Endothelial cell of umbilical vein (primary cell): ENCODE measurements at regions not wholly inside any gene's neighbourhood (a gene's known extent, or its start where the extent isn't known, plus 50 kb on each side); places are given as distances from the start of the nearest gene placed in this dataset.

ENCODE experiments used
- BruUV-seq: library from RNA; stranded (reverse); fragments of 400-500 nt; replicated peaks from 2 replicates; lab custom pipeline; 2021; lab: Mats Ljungman, UMichigan
- CTCF ChIA-PET: fragments of 300-600, 350-600 bp; sonication (Branson Sonifier 250); formaldehyde crosslinking; loops from one replicate; lab custom pipeline; 2021; ENCODE audit warnings: antibody characterized with exemption, inconsistent platforms; lab: Charles Lee
- POLR2A ChIA-PET: fragments of 300-600, 350-600 bp; sonication (Branson Sonifier 250); formaldehyde crosslinking; loops from one replicate; lab custom pipeline; 2021; ENCODE audit warnings: antibody characterized with exemption, inconsistent platforms; lab: Charles Lee
- DNase-seq: peaks from one replicate; pipeline ENCODE4 v3.0.0-alpha.2; 2011; ENCODE audit warnings: low read depth, low spot score
- FAIRE-seq: peaks from 2 replicates; lab custom pipeline; 2011; peaks lifted over from hg19 to GRCh38; lab: Jason Lieb, UNC
- H2AFZ ChIP-seq: 2 replicates; pipeline ENCODE4 v1.6.0; 2012; ENCODE audit warnings: low read depth, low read length, control low read depth, inconsistent platforms
- H3K27ac ChIP-seq: 2 replicates; pipeline ENCODE4 v1.5.1; 2011; ENCODE audit warnings: low read depth, mild to moderate bottlenecking, control low read depth, low read length, moderate library complexity; ENCODE audit not compliant: insufficient read depth
- H3K27me3 ChIP-seq, 2 experiments: 2 replicates each; pipeline versions ENCODE4 v1.6.0 to v1.6.1; 2011; ENCODE audit warnings: low read length in 2 of 2, mixed read lengths in 1 of 2; ENCODE audit not compliant: control insufficient read depth in 2 of 2, insufficient read depth in 2 of 2
- H3K36me3 ChIP-seq, 2 experiments: 2 replicates in 1 of 2; 3 replicates in 1 of 2; pipeline ENCODE4 v1.5.1; 2011; ENCODE audit warnings: low read length in 2 of 2, mild to moderate bottlenecking in 1 of 2, moderate library complexity in 1 of 2; ENCODE audit not compliant: control insufficient read depth in 2 of 2, insufficient read depth in 2 of 2; ENCODE audit errors: extremely low read depth in 1 of 2
- H3K4me1 ChIP-seq: 3 replicates; pipeline ENCODE4 v1.5.1; 2011; ENCODE audit warnings: mild to moderate bottlenecking, low read length; ENCODE audit not compliant: control insufficient read depth, insufficient read depth; ENCODE audit errors: extremely low read depth
- H3K4me2 ChIP-seq: 2 replicates; pipeline ENCODE4 v1.6.1; 2011; ENCODE audit warnings: low read length, control low read depth, mixed read lengths; ENCODE audit not compliant: insufficient read depth
- H3K4me3 ChIP-seq, 3 experiments: fragments of 200-600 bp in 1 of 3; sonication (generic), shearing (Covaris generic) in 1 of 3; replicated peaks in 1 of 3; 2 replicates each; pipeline ENCODE4 v1.5.1; 2011 to 2016; ENCODE audit warnings: control low read depth in 3 of 3, low read length in 3 of 3, mild to moderate bottlenecking in 2 of 3, inconsistent platforms in 1 of 3, low read depth in 1 of 3, moderate library complexity in 1 of 3; ENCODE audit not compliant: insufficient read depth in 1 of 3
- H3K79me2 ChIP-seq: 2 replicates; pipeline ENCODE4 v1.6.0; 2012; ENCODE audit warnings: low read length, inconsistent platforms; ENCODE audit not compliant: control insufficient read depth, insufficient read depth
- H3K9ac ChIP-seq: replicated peaks from 2 replicates; pipeline ENCODE3; 2011; ENCODE audit warnings: low read length, control low read depth; ENCODE audit not compliant: insufficient read depth; ENCODE audit errors: extremely low read depth
- H3K9me1 ChIP-seq: replicated peaks from 3 replicates; pipeline ENCODE4 v1.6.0; 2011; ENCODE audit warnings: mild to moderate bottlenecking, low read length; ENCODE audit not compliant: control insufficient read depth, insufficient read depth; ENCODE audit errors: extremely low read depth
- H3K9me3 ChIP-seq: replicated peaks from 2 replicates; pipeline ENCODE4 v1.5.1; 2012; ENCODE audit warnings: low read length, inconsistent platforms; ENCODE audit not compliant: control insufficient read depth, insufficient read depth
- H4K20me1 ChIP-seq: replicated peaks from 2 replicates; pipeline ENCODE3; 2011; ENCODE audit warnings: mild to moderate bottlenecking, low read length; ENCODE audit not compliant: control insufficient read depth, insufficient read depth; ENCODE audit errors: extremely low read depth
- EZH2 ChIP-seq: IDR thresholded peaks from 2 replicates; pipeline ENCODE4 v1.6.1; 2012; ENCODE audit warnings: borderline replicate concordance, low read depth, mild to moderate bottlenecking, moderate library complexity, low read length, inconsistent platforms; ENCODE audit not compliant: severe bottlenecking
- FOS ChIP-seq: IDR thresholded peaks from 2 replicates; pipeline ENCODE4 v1.6.1; 2011; ENCODE audit warnings: mild to moderate bottlenecking, low read length, moderate library complexity, borderline replicate concordance; ENCODE audit not compliant: insufficient read depth
- GATA2 ChIP-seq: IDR thresholded peaks from 2 replicates; pipeline ENCODE4 v1.7.0; 2011; ENCODE audit warnings: low read depth, mild to moderate bottlenecking, moderate library complexity, mixed read lengths, low read length; ENCODE audit not compliant: insufficient read length, insufficient read depth
- JUN ChIP-seq: IDR thresholded peaks from 2 replicates; pipeline ENCODE4 v1.6.1; 2011; ENCODE audit warnings: borderline replicate concordance, low read depth; ENCODE audit not compliant: insufficient read length, insufficient read depth
- MYC ChIP-seq: IDR thresholded peaks from one replicate; pipeline ENCODE4 v1.6.1; 2011; ENCODE audit warnings: mild to moderate bottlenecking, low read depth, low read length
- POLR2A ChIP-seq: IDR thresholded peaks from 2 replicates; pipeline ENCODE4 v1.6.1; 2012; ENCODE audit warnings: low read depth, mild to moderate bottlenecking, control low read depth, low read length
- POLR2AphosphoS5 ChIP-seq: IDR thresholded peaks from 2 replicates; pipeline ENCODE4 v1.6.1; 2012; ENCODE audit warnings: low read depth, mild to moderate bottlenecking, control low read depth, low read length, moderate library complexity; ENCODE audit not compliant: insufficient read depth
- dilution Hi-C: fragments of 300-500 bp; cut with MboI; formaldehyde crosslinking; loops from one replicate; pipeline ENCODE4 v1.15.0; 2019; ENCODE audit warnings: low sequenced_read_pairs; ENCODE audit not compliant: extremely low pct_ligation_motif_present
- intact Hi-C: fragments of 100-400 bp; cut with micrococcal nuclease; formaldehyde crosslinking; loops from one replicate; pipeline ENCODE4 v1.10.0; 2022
- TF ChIP-seq, protein P1 (sequence below), 2 donors: IDR thresholded peaks; 1 replicate in 1 of 2; 2 replicates in 1 of 2; pipeline ENCODE4 v1.5.1; 2011; ENCODE audit warnings: low read length in 2 of 2, mild to moderate bottlenecking in 2 of 2, moderate library complexity in 2 of 2, control low read depth in 1 of 2, inconsistent platforms in 1 of 2, low read depth in 1 of 2; ENCODE audit not compliant: insufficient read depth in 1 of 2; ENCODE audit errors: extremely low read depth in 1 of 2
- TF ChIP-seq, protein P2 (sequence below): IDR thresholded peaks from 2 replicates; pipeline ENCODE4 v1.6.1; 2011; ENCODE audit not compliant: insufficient read depth, insufficient read length

DNA sequence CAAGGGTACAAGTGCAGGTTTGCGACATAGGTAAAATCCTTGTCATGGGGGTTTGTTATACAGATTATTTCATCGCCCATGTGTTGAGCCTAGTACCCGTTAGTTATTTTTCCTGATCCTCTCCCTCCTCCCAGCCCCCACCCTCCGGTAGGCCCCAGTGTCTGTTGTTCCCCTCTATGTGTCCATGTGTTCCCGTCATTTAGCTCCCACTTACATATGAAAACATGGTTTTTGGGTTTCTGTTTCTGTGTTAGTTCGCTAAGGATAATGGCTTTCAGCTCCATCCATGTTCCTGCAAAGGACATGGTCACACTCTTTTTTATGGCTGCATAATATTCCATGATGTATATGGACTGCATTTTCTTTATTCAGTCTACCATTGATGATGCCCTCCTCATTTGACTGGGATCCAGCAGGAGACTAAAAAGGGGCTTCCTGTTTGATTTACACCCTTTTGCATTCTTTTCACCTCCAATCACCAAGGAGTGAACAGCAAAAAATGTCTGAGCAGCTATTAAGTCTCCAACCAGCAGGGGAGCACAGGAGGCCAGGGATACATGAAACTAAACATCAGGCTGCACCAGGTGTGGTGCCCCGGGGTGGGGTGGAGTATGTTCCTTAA lies 188.2 kb downstream of the SKIDA1 start:
- H3K36me3 ChIP-seq, result no peaks in the 10 kb centered on the region
- no peak for DNase-seq
- ChIA-PET CTCF (interaction anchor here (0.8 to 1.7 kb wide), 5 partner anchors 18 to 159 kb away, joined by 4 to 14 read pairs (median 5); no protein-coding TSS in a partner anchor), POLR2A (no interaction called here)
- H3K9me1 ChIP-seq, result no peaks in the 10 kb centered on the region
- H3K27ac ChIP-seq, result peak overlapping the region; percentile 97
- H3K9ac ChIP-seq, result no peak overlapping the region
- no peaks in the 10 kb centered on the region for H3K9me3 ChIP-seq
- intact Hi-C loops (loop anchor here (2.0 kb wide), 1 partner anchor 188 kb away; the partner anchor contains the start of gene SKIDA1), dilution Hi-C loops (no loop called here)
- TF ChIP-seq POLR2AphosphoS5 (no peak), EZH2 (no peak), GATA2 (no peak), JUN (no peak), MYC (no peak), FOS (no peak), POLR2A (no peak)
- TF ChIP-seq, protein P1, sequence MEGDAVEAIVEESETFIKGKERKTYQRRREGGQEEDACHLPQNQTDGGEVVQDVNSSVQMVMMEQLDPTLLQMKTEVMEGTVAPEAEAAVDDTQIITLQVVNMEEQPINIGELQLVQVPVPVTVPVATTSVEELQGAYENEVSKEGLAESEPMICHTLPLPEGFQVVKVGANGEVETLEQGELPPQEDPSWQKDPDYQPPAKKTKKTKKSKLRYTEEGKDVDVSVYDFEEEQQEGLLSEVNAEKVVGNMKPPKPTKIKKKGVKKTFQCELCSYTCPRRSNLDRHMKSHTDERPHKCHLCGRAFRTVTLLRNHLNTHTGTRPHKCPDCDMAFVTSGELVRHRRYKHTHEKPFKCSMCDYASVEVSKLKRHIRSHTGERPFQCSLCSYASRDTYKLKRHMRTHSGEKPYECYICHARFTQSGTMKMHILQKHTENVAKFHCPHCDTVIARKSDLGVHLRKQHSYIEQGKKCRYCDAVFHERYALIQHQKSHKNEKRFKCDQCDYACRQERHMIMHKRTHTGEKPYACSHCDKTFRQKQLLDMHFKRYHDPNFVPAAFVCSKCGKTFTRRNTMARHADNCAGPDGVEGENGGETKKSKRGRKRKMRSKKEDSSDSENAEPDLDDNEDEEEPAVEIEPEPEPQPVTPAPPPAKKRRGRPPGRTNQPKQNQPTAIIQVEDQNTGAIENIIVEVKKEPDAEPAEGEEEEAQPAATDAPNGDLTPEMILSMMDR (IDR thresholded peaks at IDR 0.05; ENCODE audit: extremely low read depth in 1 of 2, insufficient read depth in 1 of 2, low read depth in 1 of 2, low read length in 2 of 2), result no peak
- TF ChIP-seq, protein P2, sequence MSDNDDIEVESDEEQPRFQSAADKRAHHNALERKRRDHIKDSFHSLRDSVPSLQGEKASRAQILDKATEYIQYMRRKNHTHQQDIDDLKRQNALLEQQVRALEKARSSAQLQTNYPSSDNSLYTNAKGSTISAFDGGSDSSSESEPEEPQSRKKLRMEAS, result no peak
- no peak overlapping the region for H2AFZ ChIP-seq
- BruUV-seq, result no TSS peak
- no peaks in the 10 kb centered on the region for H3K27me3 ChIP-seq
- no peak overlapping the region for H3K4me3 ChIP-seq
- no peak overlapping the region for H3K4me2 ChIP-seq
- H4K20me1 ChIP-seq, result no peaks in the 10 kb centered on the region
- H3K4me1 ChIP-seq, result peaks cover 22% of the 10 kb centered on the region
- no peak for FAIRE-seq
- H3K79me2 ChIP-seq, result no peaks in the 10 kb centered on the region
